ENCODE measurements at regions not wholly inside any gene's neighbourhood (a gene's known extent, or its start where the extent isn't known, plus 50 kb on each side); places are given as distances from the start of the nearest gene placed in this dataset.

- no peak for TF ChIP-seq CTCF (IDR thresholded peaks at IDR 0.05)
- no peak for TF ChIP-seq POLR2A (IDR thresholded peaks at IDR 0.05)
Measured at GRCh38 chrX:99777912-99778311, 632.2 kb downstream of the PCDH19 start.
